ENCODE measurements at regions not wholly inside any gene's neighbourhood (a gene's known extent, or its start where the extent isn't known, plus 50 kb on each side); places are given as distances from the start of the nearest gene placed in this dataset.

- Histone ChIP-seq H3K36me3 (ENCODE audit: control insufficient read depth in 3 of 3, insufficient read depth in 3 of 3, low read length in 3 of 3) (no peaks in the 10 kb centered on the region), H3K4me1 (ENCODE audit: control insufficient read depth in 3 of 3, insufficient read depth in 3 of 3, low read length in 3 of 3) (peaks cover 0 to 2% (median 0%) of the 10 kb centered on the region in 3 donors), H3K9ac (ENCODE audit: low read depth in 1 of 3, low read length in 3 of 3) (no peak overlapping the region), H3K4me3 (ENCODE audit: low read length in 3 of 3) (no peak overlapping the region), H3K27me3 (ENCODE audit: control insufficient read depth in 3 of 3, insufficient read depth in 3 of 3, low read length in 3 of 3) (peaks cover 0 to 3% (median 0%) of the 10 kb centered on the region in 3 donors), H3K9me3 (ENCODE audit: control insufficient read depth in 3 of 3, low read length in 3 of 3) (peaks cover 0 to 5% (median 0%) of the 10 kb centered on the region in 3 donors), H3K27ac (ENCODE audit: low read depth, low read length) (no peak overlapping the region)
Measured at GRCh38 chr5:3357291-3357690, 238.3 kb upstream of the IRX1 start.

DNA sequence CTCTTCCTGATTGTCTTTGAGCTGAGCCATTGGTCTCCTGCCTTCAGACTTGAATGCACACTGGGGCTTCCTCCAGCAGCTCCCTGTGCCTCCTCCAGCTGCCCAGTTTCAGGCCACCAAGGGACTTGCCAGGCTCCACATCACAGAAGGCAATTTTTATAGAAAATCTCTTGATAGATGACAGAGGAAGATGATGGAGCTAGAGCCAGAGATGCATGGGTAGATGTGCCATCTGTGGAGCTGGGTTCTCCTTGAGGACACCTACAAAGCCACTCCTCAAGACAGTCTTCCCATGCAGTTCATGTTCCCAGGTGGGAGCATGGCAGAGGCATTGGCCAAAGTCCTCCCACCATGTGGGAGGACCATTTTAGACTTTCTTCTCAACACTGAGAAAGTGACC lies 239.6 kb upstream of the IRX1 start:
- Histone ChIP-seq H3K4me3 (ENCODE audit: low read length in 3 of 3) (no peak overlapping the region), H3K27me3 (ENCODE audit: control insufficient read depth in 3 of 3, insufficient read depth in 3 of 3, low read length in 3 of 3) (peaks cover 0 to 4% (median 0%) of the 10 kb centered on the region in 3 donors), H3K36me3 (ENCODE audit: control insufficient read depth in 3 of 3, insufficient read depth in 3 of 3, low read length in 3 of 3) (no peaks in the 10 kb centered on the region), H3K27ac (ENCODE audit: low read depth, low read length) (no peak overlapping the region), H3K9me3 (ENCODE audit: control insufficient read depth in 3 of 3, low read length in 3 of 3) (peaks cover 0 to 2% (median 0%) of the 10 kb centered on the region in 3 donors), H3K4me1 (ENCODE audit: control insufficient read depth in 3 of 3, insufficient read depth in 3 of 3, low read length in 3 of 3) (peaks cover 0 to 2% (median 0%) of the 10 kb centered on the region in 3 donors), H3K9ac (ENCODE audit: low read depth in 1 of 3, low read length in 3 of 3) (no peak overlapping the region)

- no peak overlapping the region for H3K27ac ChIP-seq (ENCODE audit: low read depth, low read length)
- H3K4me3 ChIP-seq (ENCODE audit: low read length in 3 of 3) = no peak overlapping the region
- H3K9ac ChIP-seq (ENCODE audit: low read depth in 1 of 3, low read length in 3 of 3) = no peak overlapping the region
- peaks cover 0 to 7% (median 0%) of the 10 kb centered on the region in 3 donors for H3K27me3 ChIP-seq (ENCODE audit: control insufficient read depth in 3 of 3, insufficient read depth in 3 of 3, low read length in 3 of 3)
- no peaks in the 10 kb centered on the region for H3K36me3 ChIP-seq (ENCODE audit: control insufficient read depth in 3 of 3, insufficient read depth in 3 of 3, low read length in 3 of 3)
- H3K4me1 ChIP-seq (ENCODE audit: control insufficient read depth in 3 of 3, insufficient read depth in 3 of 3, low read length in 3 of 3) = peaks cover 0 to 2% (median 0%) of the 10 kb centered on the region in 3 donors
- no peaks in the 10 kb centered on the region for H3K9me3 ChIP-seq (ENCODE audit: control insufficient read depth in 3 of 3, low read length in 3 of 3)
Measured at GRCh38 chr5:3355126-3355525, 240.5 kb upstream of the IRX1 start.

- H3K9ac ChIP-seq (ENCODE audit: low read depth in 1 of 3, low read length in 3 of 3) = no peak overlapping the region
- no peak overlapping the region for H3K27ac ChIP-seq (ENCODE audit: low read depth, low read length)
- peaks cover 0 to 2% (median 0%) of the 10 kb centered on the region in 3 donors for H3K4me1 ChIP-seq (ENCODE audit: control insufficient read depth in 3 of 3, insufficient read depth in 3 of 3, low read length in 3 of 3)
- H3K4me3 ChIP-seq (ENCODE audit: low read length in 3 of 3) = no peak overlapping the region
- H3K9me3 ChIP-seq (ENCODE audit: control insufficient read depth in 3 of 3, low read length in 3 of 3) = no peaks in the 10 kb centered on the region
- H3K36me3 ChIP-seq (ENCODE audit: control insufficient read depth in 3 of 3, insufficient read depth in 3 of 3, low read length in 3 of 3) = no peaks in the 10 kb centered on the region
- peaks cover 0 to 7% (median 0%) of the 10 kb centered on the region in 3 donors for H3K27me3 ChIP-seq (ENCODE audit: control insufficient read depth in 3 of 3, insufficient read depth in 3 of 3, low read length in 3 of 3)
Measured at GRCh38 chr5:3354606-3355005, 241.0 kb upstream of the IRX1 start.

- Histone ChIP-seq H3K4me1 (ENCODE audit: control insufficient read depth in 3 of 3, insufficient read depth in 3 of 3, low read length in 3 of 3) (no peaks in the 10 kb centered on the region), H3K9me3 (ENCODE audit: control insufficient read depth in 3 of 3, low read length in 3 of 3) (no peaks in the 10 kb centered on the region)
Measured at GRCh38 chr5:3353561-3353960, 242.1 kb upstream of the IRX1 start.

DNA sequence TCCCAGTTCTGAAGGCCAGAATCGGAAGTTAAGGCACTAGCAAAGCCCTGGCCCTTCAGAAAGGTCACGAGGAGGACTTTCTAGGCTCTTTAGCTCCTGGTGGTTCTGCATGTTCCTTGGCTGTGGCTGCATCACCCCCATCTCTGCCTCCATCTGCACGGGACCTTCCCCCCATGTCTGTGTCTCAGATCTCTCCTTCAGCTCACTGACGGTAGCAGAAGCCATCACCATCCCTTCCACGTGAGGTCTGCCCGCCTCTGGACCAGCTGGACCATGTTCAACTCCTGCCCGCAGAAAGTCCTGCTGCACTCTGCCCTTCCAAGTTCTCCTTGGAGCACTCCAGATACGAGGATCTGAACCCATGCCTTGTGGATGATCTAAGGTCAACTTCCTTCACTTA lies 242.9 kb upstream of the IRX1 start:
- Histone ChIP-seq H3K9me3 (ENCODE audit: control insufficient read depth in 3 of 3, low read length in 3 of 3) (no peaks in the 10 kb centered on the region), H3K27me3 (ENCODE audit: control insufficient read depth in 3 of 3, insufficient read depth in 3 of 3, low read length in 3 of 3) (peaks cover 0 to 11% (median 0%) of the 10 kb centered on the region in 3 donors), H3K4me1 (ENCODE audit: control insufficient read depth in 3 of 3, insufficient read depth in 3 of 3, low read length in 3 of 3) (no peaks in the 10 kb centered on the region), H3K4me3 (ENCODE audit: low read length in 3 of 3) (no peak overlapping the region), H3K9ac (ENCODE audit: low read depth in 1 of 3, low read length in 3 of 3) (no peak overlapping the region), H3K27ac (ENCODE audit: low read depth, low read length) (no peak overlapping the region), H3K36me3 (ENCODE audit: control insufficient read depth in 3 of 3, insufficient read depth in 3 of 3, low read length in 3 of 3) (no peaks in the 10 kb centered on the region)

More at GRCh38 chr5:3353561-3353960, 242.1 kb upstream of the IRX1 start:
- Histone ChIP-seq H3K27me3 (ENCODE audit: control insufficient read depth in 3 of 3, insufficient read depth in 3 of 3, low read length in 3 of 3) (peaks cover 0 to 11% (median 0%) of the 10 kb centered on the region in 3 donors), H3K9ac (ENCODE audit: low read depth in 1 of 3, low read length in 3 of 3) (no peak overlapping the region), H3K4me3 (ENCODE audit: low read length in 3 of 3) (no peak overlapping the region), H3K27ac (ENCODE audit: low read depth, low read length) (no peak overlapping the region), H3K36me3 (ENCODE audit: control insufficient read depth in 3 of 3, insufficient read depth in 3 of 3, low read length in 3 of 3) (no peaks in the 10 kb centered on the region)

GRCh38 chr5:3351581-3352442 lies 243.8 kb upstream of the IRX1 start:
- H3K9ac ChIP-seq (ENCODE audit: low read depth in 1 of 3, low read length in 3 of 3) = no peak overlapping the region
- H3K27ac ChIP-seq (ENCODE audit: low read depth, low read length) = no peak overlapping the region
- no peaks in the 10 kb centered on the region for H3K4me1 ChIP-seq (ENCODE audit: control insufficient read depth in 3 of 3, insufficient read depth in 3 of 3, low read length in 3 of 3)
- no peak overlapping the region for H3K4me3 ChIP-seq (ENCODE audit: low read length in 3 of 3)
- peaks cover 0 to 11% (median 0%) of the 10 kb centered on the region in 3 donors for H3K27me3 ChIP-seq (ENCODE audit: control insufficient read depth in 3 of 3, insufficient read depth in 3 of 3, low read length in 3 of 3)
- H3K9me3 ChIP-seq (ENCODE audit: control insufficient read depth in 3 of 3, low read length in 3 of 3) = no peaks in the 10 kb centered on the region
- no peaks in the 10 kb centered on the region for H3K36me3 ChIP-seq (ENCODE audit: control insufficient read depth in 3 of 3, insufficient read depth in 3 of 3, low read length in 3 of 3)

DNA sequence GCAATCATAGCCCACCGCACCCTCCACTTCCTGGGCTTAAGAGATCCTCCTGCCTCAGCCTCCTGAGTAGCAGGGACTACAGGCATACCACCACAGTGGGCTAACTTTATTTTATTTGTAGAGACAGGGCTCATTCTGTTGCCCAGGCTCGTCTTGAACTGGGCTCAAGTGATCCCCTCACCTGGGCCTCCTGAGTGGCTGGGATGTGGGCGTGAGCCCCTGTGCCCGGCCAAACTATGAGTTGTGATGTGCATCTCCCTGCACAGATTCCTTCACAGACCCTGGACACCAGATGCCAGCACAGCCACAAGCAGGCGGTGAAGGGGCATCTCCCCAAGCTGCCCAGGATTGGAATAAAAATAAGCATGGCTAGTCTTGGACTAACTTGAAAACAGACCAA lies 244.9 kb upstream of the IRX1 start:
- Histone ChIP-seq H3K27me3 (ENCODE audit: control insufficient read depth in 3 of 3, insufficient read depth in 3 of 3, low read length in 3 of 3) (peaks cover 0 to 14% (median 2%) of the 10 kb centered on the region in 3 donors), H3K27ac (ENCODE audit: low read depth, low read length) (no peak overlapping the region), H3K9ac (ENCODE audit: low read depth in 1 of 3, low read length in 3 of 3) (no peak overlapping the region), H3K36me3 (ENCODE audit: control insufficient read depth in 3 of 3, insufficient read depth in 3 of 3, low read length in 3 of 3) (no peaks in the 10 kb centered on the region), H3K9me3 (ENCODE audit: control insufficient read depth in 3 of 3, low read length in 3 of 3) (no peaks in the 10 kb centered on the region), H3K4me3 (ENCODE audit: low read length in 3 of 3) (no peak overlapping the region), H3K4me1 (ENCODE audit: control insufficient read depth in 3 of 3, insufficient read depth in 3 of 3, low read length in 3 of 3) (no peaks in the 10 kb centered on the region)

DNA sequence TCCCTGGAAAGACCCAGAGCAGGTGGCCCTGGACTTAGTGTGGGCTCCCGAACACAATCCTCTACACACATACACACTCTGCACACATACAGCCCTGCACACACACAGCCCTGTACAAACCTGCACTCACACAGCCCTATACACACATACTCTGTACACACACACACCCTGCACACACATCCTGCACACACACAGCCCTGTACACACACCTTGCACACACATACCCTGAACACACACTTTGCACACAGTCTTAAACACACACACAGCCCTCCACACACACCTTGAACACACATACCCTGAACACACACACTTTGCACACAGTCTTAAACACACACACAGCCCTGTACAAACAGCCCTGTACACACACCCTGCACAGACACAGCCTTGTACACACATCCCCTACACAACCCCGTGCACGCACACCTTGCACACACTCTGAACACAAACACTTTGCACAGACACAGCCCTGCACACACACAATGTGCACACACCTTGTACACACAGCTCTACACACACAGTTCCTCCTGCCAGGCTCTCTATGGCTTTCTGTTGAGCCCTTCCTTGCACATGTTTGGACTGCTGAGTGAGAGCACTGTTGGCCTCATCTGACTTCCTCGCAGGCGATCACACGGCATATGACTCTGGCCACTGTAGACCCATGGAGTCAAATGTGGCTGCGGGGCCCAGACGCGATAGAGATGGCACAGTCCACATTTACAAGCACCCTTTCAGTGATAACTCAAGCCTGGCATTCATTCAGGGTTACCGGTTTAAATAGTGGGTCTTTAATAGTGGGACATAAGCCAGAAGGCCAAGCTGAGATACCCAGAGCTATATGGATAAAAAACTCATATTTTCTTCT lies 245.7 kb upstream of the IRX1 start:
- H3K4me3 ChIP-seq (ENCODE audit: low read length in 3 of 3) = no peak overlapping the region
- H3K27me3 ChIP-seq (ENCODE audit: control insufficient read depth in 3 of 3, insufficient read depth in 3 of 3, low read length in 3 of 3) = peaks cover 0 to 15% (median 5%) of the 10 kb centered on the region in 3 donors
- no peak overlapping the region for H3K9ac ChIP-seq (ENCODE audit: low read depth in 1 of 3, low read length in 3 of 3)
- H3K4me1 ChIP-seq (ENCODE audit: control insufficient read depth in 3 of 3, insufficient read depth in 3 of 3, low read length in 3 of 3) = no peaks in the 10 kb centered on the region
- no peaks in the 10 kb centered on the region for H3K9me3 ChIP-seq (ENCODE audit: control insufficient read depth in 3 of 3, low read length in 3 of 3)
- H3K36me3 ChIP-seq (ENCODE audit: control insufficient read depth in 3 of 3, insufficient read depth in 3 of 3, low read length in 3 of 3) = no peaks in the 10 kb centered on the region
- H3K27ac ChIP-seq (ENCODE audit: low read depth, low read length) = no peak overlapping the region

Measured in skeletal muscle tissue (tissue), 3 donors.